ENCODE measurements at regions not wholly inside any gene's neighbourhood (a gene's known extent, or its start where the extent isn't known, plus 50 kb on each side); places are given as distances from the start of the nearest gene placed in this dataset.
A peak's percentile ranks its signal among the peaks of the same experiment; 100 is the strongest.

DNA sequence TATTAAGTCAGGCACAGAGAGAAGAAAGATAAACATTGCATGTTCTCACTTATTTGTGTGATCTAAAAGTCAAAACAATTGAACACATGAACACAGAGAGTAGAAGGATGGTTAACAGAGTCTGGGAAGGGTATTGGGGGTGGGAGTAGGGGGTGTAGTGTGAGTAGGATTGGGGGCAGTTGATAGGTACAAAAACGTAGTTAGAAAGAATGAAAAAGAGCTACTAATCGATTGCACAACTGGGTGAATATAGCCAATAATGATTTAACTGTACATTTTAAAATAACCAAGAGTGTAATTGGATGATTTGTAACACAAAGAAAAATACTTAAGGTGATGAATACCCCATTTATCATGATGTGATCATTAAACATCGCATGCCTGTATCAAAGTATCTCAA, 333.3 kb downstream of the HAO1 start:
- Histone ChIP-seq H3K4me3 (no peak overlapping the region), H3K9me3 (no peaks in the 10 kb centered on the region), H3K4me1 (no peaks in the 10 kb centered on the region), H3K27ac (no peak overlapping the region), H3K4me2 (no peak overlapping the region)
- 2% methylated on average over 3 of the region's 3 CpGs for WGBS (ENCODE audit: missing lambda C conversion rate)
- ChIA-PET POLR2A (no interaction called here), CTCF (no interaction called here)
- DNase-seq (ENCODE audit: low read depth in 1 of 2, low spot score in 1 of 2) (no peak), FAIRE-seq (no peak), ATAC-seq (no peak)
- no peak for TF ChIP-seq RFX5 (IDR thresholded peaks at IDR 0.05)
- no peak for TF ChIP-seq CHD4 (IDR thresholded peaks at IDR 0.05; ENCODE audit: borderline replicate concordance)
- TF ChIP-seq SREBF2 (IDR thresholded peaks at IDR 0.05) = no peak
- TF ChIP-seq MAFK (IDR thresholded peaks at IDR 0.05; ENCODE audit: partially characterized antibody) = no peak
- TF ChIP-seq JUN (IDR thresholded peaks at IDR 0.05) = no peak

DNA sequence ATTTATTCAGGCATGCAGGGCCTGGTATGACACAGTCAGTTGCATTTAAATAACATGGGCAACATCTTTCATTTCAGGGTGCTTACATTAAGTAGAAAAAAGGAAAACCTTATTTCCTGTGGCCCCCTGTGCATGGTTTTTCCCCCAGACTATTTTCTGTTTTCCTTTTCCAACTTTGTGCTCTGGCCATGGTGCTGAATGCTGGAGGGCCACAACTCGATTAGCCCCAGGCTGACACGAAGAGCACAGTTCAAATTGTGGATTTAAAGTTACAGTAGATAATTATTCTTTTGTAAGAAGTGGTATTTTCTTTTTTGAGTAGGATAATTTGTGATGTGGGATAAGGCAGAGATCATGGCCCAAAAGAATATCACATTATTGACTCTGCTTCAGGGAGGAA, 332.0 kb downstream of the HAO1 start:
- no peak for DNase-seq (ENCODE audit: low read depth in 1 of 2, low spot score in 1 of 2)
- Histone ChIP-seq H3K4me3 (no peak overlapping the region), H3K9me3 (no peaks in the 10 kb centered on the region), H3K27ac (no peak overlapping the region), H3K4me1 (no peaks in the 10 kb centered on the region), H3K4me2 (no peak overlapping the region)
- no peak for TF ChIP-seq FOSL2 (IDR thresholded peaks at IDR 0.05)
- no peak for TF ChIP-seq FOSL2 (CRISPR knock-in tag; IDR thresholded peaks at IDR 0.05)
- no peak for TF ChIP-seq CHD2 (IDR thresholded peaks at IDR 0.05; ENCODE audit: low read length, partially characterized antibody)
- TF ChIP-seq, protein P1, sequence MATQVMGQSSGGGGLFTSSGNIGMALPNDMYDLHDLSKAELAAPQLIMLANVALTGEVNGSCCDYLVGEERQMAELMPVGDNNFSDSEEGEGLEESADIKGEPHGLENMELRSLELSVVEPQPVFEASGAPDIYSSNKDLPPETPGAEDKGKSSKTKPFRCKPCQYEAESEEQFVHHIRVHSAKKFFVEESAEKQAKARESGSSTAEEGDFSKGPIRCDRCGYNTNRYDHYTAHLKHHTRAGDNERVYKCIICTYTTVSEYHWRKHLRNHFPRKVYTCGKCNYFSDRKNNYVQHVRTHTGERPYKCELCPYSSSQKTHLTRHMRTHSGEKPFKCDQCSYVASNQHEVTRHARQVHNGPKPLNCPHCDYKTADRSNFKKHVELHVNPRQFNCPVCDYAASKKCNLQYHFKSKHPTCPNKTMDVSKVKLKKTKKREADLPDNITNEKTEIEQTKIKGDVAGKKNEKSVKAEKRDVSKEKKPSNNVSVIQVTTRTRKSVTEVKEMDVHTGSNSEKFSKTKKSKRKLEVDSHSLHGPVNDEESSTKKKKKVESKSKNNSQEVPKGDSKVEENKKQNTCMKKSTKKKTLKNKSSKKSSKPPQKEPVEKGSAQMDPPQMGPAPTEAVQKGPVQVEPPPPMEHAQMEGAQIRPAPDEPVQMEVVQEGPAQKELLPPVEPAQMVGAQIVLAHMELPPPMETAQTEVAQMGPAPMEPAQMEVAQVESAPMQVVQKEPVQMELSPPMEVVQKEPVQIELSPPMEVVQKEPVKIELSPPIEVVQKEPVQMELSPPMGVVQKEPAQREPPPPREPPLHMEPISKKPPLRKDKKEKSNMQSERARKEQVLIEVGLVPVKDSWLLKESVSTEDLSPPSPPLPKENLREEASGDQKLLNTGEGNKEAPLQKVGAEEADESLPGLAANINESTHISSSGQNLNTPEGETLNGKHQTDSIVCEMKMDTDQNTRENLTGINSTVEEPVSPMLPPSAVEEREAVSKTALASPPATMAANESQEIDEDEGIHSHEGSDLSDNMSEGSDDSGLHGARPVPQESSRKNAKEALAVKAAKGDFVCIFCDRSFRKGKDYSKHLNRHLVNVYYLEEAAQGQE (IDR thresholded peaks at IDR 0.05) = peak; percentile 77
- no peak for TF ChIP-seq SMC3 (IDR thresholded peaks at IDR 0.05)
- no peak for TF ChIP-seq EHF (CRISPR knock-in tag; IDR thresholded peaks at IDR 0.05)
- no peak for TF ChIP-seq RCOR1 (IDR thresholded peaks at IDR 0.05; ENCODE audit: low read depth, low read length)
- ATAC-seq = no peak
- FAIRE-seq = no peak
- WGBS (ENCODE audit: missing lambda C conversion rate) = 0% methylated on average over 2 of the region's 2 CpGs
- POLR2A ChIA-PET = no interaction called here
- CTCF ChIA-PET = no interaction called here

DNA sequence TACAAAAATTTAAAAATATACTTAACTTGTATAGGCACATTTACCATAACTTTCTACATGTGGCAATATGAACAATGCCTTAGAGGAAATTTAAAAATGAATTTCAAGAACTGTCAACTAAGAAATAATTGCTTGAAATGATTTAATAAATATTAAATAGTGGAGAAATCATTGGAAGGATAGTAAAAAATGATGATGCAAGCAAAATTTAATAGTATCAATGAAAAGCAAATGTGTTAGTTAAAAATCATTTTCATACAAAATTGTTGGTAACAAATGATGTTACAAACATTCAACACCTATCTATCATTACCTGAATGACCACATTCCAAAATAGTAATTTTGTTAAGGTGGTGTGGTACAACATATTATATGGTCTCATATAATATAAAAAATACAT, 331.0 kb downstream of the HAO1 start:
- Histone ChIP-seq H3K27ac (no peak overlapping the region), H3K4me3 (no peak overlapping the region), H3K4me1 (no peaks in the 10 kb centered on the region), H3K4me2 (no peak overlapping the region), H3K9me3 (no peaks in the 10 kb centered on the region)
- ChIA-PET POLR2A (no interaction called here), CTCF (no interaction called here)
- TF ChIP-seq MAFK (IDR thresholded peaks at IDR 0.05; ENCODE audit: partially characterized antibody) (peak; percentile 94), TFCP2L1 (CRISPR knock-in tag; IDR thresholded peaks at IDR 0.05) (no peak), SMC3 (IDR thresholded peaks at IDR 0.05) (no peak), EHF (CRISPR knock-in tag; IDR thresholded peaks at IDR 0.05) (no peak)
- FAIRE-seq (peak; percentile 56), DNase-seq (ENCODE audit: low read depth in 1 of 2, low spot score in 1 of 2) (no peak), ATAC-seq (no peak)

DNA sequence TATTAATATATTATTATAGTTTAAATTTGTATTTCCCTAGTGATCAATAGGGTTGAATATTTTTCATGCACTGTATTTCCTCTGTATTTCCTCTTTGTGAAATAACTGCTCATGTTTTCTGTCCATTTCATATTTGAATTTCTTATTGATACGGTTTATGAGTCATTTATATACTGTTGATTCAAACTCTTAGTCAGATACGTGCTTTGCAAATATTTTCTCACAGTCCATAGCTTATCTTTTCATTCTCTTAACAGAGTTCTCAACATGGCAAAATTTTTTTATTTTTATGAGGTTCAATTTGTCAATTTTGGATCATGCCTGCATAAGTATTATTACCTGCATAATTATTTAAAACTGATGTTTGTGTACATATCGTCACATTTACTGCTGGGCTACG, 329.6 kb downstream of the HAO1 start:
- 7% methylated on average over 4 of the region's 4 CpGs for WGBS (ENCODE audit: missing lambda C conversion rate)
- no peak for FAIRE-seq
- no peaks in the 10 kb centered on the region for H3K4me1 ChIP-seq
- no peaks in the 10 kb centered on the region for H3K9me3 ChIP-seq
- no peak for ATAC-seq
- no peak overlapping the region for H3K27ac ChIP-seq
- TF ChIP-seq RARB (CRISPR knock-in tag; IDR thresholded peaks at IDR 0.05) = no peak
- TF ChIP-seq, protein P2, sequence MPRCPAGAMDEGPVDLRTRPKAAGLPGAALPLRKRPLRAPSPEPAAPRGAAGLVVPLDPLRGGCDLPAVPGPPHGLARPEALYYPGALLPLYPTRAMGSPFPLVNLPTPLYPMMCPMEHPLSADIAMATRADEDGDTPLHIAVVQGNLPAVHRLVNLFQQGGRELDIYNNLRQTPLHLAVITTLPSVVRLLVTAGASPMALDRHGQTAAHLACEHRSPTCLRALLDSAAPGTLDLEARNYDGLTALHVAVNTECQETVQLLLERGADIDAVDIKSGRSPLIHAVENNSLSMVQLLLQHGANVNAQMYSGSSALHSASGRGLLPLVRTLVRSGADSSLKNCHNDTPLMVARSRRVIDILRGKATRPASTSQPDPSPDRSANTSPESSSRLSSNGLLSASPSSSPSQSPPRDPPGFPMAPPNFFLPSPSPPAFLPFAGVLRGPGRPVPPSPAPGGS (IDR thresholded peaks at IDR 0.05) = no peak
- TF ChIP-seq RAD21 (conservative IDR thresholded peaks at IDR 0.05 in 1 of 2, IDR thresholded peaks at IDR 0.05 in 1 of 2) = no peak
- TF ChIP-seq GATA3 (IDR thresholded peaks at IDR 0.05; ENCODE audit: borderline replicate concordance) = no peak
- no peak for TF ChIP-seq KDM1A (IDR thresholded peaks at IDR 0.05; ENCODE audit: low read depth)
- TF ChIP-seq FOSL2 (IDR thresholded peaks at IDR 0.05) = no peak
- TF ChIP-seq FOSL2 (CRISPR knock-in tag; IDR thresholded peaks at IDR 0.05) = peak; percentile 26; the same call in 1 of the 2 replicates
- no peak for TF ChIP-seq HOXB5 (CRISPR knock-in tag; IDR thresholded peaks at IDR 0.05)
- TF ChIP-seq, protein P3, sequence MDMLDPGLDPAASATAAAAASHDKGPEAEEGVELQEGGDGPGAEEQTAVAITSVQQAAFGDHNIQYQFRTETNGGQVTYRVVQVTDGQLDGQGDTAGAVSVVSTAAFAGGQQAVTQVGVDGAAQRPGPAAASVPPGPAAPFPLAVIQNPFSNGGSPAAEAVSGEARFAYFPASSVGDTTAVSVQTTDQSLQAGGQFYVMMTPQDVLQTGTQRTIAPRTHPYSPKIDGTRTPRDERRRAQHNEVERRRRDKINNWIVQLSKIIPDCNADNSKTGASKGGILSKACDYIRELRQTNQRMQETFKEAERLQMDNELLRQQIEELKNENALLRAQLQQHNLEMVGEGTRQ (IDR thresholded peaks at IDR 0.05) = no peak
- ChIA-PET CTCF (no interaction called here), POLR2A (no interaction called here)
- H3K4me3 ChIP-seq = no peak overlapping the region
- DNase-seq (ENCODE audit: low read depth in 1 of 2, low spot score in 1 of 2) = no peak
- no peak overlapping the region for H3K4me2 ChIP-seq

Measured in A549 (cell line).